ENCODE measurements at regions not wholly inside any gene's neighbourhood (a gene's known extent, or its start where the extent isn't known, plus 50 kb on each side); places are given as distances from the start of the nearest gene placed in this dataset.

DNA sequence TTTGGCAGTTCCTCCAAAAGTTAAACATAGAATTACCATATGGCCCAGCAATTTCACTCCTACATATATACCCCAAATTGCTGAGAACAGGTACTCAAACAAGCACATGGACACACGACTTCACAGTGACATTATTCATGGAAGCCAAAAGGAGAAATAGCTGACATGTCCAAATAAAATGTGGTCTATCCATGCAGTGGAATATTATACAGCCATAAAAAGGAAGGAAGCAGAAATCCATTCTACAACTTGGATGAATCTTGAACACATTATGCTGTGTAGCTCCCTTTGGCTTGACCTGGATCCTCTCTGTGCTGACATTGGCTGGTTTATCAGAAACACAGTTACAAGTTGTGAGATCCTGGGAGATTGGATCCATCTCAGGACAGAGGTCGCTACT, 370.9 kb upstream of the EEF2KMT start:
- Histone ChIP-seq H3K27ac (ENCODE audit: low read depth, low read length) (no peak overlapping the region), H3K9me2 (ENCODE audit: insufficient read depth) (no peaks in the 10 kb centered on the region), H3K27me3 (ENCODE audit: insufficient read depth, low read length) (peaks cover 18% of the 10 kb centered on the region; the same call in 1 of the 2 replicates), H3K4me3 (replicated peaks in 1 of 2; ENCODE audit: low read depth in 1 of 2, low read length in 2 of 2) (no peak overlapping the region), H3K79me2 (ENCODE audit: insufficient read depth, low read length) (no peaks in the 10 kb centered on the region), H3K9ac (ENCODE audit: low read length) (no peak overlapping the region), H3K9me3 (ENCODE audit: control insufficient read depth in 1 of 2, insufficient read depth in 1 of 2, low read depth in 1 of 2, low read length in 2 of 2) (no peaks in the 10 kb centered on the region), H3K4me2 (ENCODE audit: low read length) (no peak overlapping the region), H4K20me1 (ENCODE audit: insufficient read depth) (no peaks in the 10 kb centered on the region), H3K4me1 (ENCODE audit: control insufficient read depth in 1 of 2, insufficient read depth in 2 of 2, low read length in 2 of 2) (no peaks in the 10 kb centered on the region), H2AFZ (ENCODE audit: low read depth, low read length, poor library complexity, severe bottlenecking) (no peak overlapping the region), H3K36me3 (ENCODE audit: control insufficient read depth in 1 of 2, insufficient read depth in 2 of 2, low read length in 2 of 2) (no peaks in the 10 kb centered on the region)
- POLR2A ChIA-PET: no interaction called here
- CTCF ChIA-PET: no interaction called here
- DNase-seq (ENCODE audit: low read depth, low spot score) (no peak), ATAC-seq (no peak)
- no TSS peak for BruUV-seq (replicated peaks)
- TF ChIP-seq, protein P1, sequence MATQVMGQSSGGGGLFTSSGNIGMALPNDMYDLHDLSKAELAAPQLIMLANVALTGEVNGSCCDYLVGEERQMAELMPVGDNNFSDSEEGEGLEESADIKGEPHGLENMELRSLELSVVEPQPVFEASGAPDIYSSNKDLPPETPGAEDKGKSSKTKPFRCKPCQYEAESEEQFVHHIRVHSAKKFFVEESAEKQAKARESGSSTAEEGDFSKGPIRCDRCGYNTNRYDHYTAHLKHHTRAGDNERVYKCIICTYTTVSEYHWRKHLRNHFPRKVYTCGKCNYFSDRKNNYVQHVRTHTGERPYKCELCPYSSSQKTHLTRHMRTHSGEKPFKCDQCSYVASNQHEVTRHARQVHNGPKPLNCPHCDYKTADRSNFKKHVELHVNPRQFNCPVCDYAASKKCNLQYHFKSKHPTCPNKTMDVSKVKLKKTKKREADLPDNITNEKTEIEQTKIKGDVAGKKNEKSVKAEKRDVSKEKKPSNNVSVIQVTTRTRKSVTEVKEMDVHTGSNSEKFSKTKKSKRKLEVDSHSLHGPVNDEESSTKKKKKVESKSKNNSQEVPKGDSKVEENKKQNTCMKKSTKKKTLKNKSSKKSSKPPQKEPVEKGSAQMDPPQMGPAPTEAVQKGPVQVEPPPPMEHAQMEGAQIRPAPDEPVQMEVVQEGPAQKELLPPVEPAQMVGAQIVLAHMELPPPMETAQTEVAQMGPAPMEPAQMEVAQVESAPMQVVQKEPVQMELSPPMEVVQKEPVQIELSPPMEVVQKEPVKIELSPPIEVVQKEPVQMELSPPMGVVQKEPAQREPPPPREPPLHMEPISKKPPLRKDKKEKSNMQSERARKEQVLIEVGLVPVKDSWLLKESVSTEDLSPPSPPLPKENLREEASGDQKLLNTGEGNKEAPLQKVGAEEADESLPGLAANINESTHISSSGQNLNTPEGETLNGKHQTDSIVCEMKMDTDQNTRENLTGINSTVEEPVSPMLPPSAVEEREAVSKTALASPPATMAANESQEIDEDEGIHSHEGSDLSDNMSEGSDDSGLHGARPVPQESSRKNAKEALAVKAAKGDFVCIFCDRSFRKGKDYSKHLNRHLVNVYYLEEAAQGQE (IDR thresholded peaks at IDR 0.05; ENCODE audit: low read depth): no peak
- TF ChIP-seq, protein P2, sequence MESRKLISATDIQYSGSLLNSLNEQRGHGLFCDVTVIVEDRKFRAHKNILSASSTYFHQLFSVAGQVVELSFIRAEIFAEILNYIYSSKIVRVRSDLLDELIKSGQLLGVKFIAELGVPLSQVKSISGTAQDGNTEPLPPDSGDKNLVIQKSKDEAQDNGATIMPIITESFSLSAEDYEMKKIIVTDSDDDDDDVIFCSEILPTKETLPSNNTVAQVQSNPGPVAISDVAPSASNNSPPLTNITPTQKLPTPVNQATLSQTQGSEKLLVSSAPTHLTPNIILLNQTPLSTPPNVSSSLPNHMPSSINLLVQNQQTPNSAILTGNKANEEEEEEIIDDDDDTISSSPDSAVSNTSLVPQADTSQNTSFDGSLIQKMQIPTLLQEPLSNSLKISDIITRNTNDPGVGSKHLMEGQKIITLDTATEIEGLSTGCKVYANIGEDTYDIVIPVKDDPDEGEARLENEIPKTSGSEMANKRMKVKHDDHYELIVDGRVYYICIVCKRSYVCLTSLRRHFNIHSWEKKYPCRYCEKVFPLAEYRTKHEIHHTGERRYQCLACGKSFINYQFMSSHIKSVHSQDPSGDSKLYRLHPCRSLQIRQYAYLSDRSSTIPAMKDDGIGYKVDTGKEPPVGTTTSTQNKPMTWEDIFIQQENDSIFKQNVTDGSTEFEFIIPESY (IDR thresholded peaks at IDR 0.05; ENCODE audit: extremely low read depth, insufficient replicate concordance, low read length): no peak
- TF ChIP-seq POLR2A (IDR thresholded peaks at IDR 0.05; ENCODE audit: borderline replicate concordance, extremely low read depth, insufficient read depth, insufficient read length) (no peak), ZFX (IDR thresholded peaks at IDR 0.05) (no peak), SP1 (IDR thresholded peaks at IDR 0.05; ENCODE audit: low read depth) (no peak), EGR1 (IDR thresholded peaks at IDR 0.05; ENCODE audit: low read depth) (no peak), ZNF274 (IDR thresholded peaks at IDR 0.05; ENCODE audit: low read depth, low read length) (no peak), JUND (IDR thresholded peaks at IDR 0.05) (no peak)
- RAD21 ChIA-PET (ENCODE audit: low non-redundant PET in 1 of 2, low total read pairs in 2 of 2, uncharacterized antibody in 2 of 2, unreplicated experiment in 2 of 2): no interaction called here
- intact Hi-C loops (cut with micrococcal nuclease): no loop called here
